NCI-H2081 treated with DMSO at 0.1 percent for 48 hours (cell line): ENCODE measurements at regions not wholly inside any gene's neighbourhood (a gene's known extent, or its start where the extent isn't known, plus 50 kb on each side); places are given as distances from the start of the nearest gene placed in this dataset.
"Not testable (repeated sequence)": the region's sequence is repeated elsewhere in the genome, so short reads cannot be mapped to it uniquely, and the experiment has no call there.

Source experiments
- DNase-seq: peaks from one replicate; lab custom pipeline; 2025; lab: John Stamatoyannopoulos, UW

DNA sequence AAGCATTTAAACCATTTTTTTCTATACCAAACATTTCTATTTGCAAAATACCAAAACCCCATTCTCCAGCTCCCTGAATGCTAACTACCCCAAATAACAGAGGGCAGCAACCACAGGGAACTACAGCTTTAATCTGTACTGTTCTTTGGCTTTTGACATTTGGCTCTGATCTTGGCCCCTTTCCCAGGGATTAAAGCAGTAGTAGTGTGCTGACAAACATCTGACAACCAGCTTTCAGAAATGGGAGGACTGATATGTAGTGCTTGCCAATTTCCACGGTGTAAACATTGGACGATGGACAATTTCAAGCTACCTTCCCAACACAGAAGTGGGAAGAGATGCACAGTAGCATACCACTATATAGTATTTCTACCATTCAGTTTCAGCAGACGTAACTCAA lies 88.4 kb upstream of the TEAD1 start:
- peak; percentile 37 for DNase-seq

DNA sequence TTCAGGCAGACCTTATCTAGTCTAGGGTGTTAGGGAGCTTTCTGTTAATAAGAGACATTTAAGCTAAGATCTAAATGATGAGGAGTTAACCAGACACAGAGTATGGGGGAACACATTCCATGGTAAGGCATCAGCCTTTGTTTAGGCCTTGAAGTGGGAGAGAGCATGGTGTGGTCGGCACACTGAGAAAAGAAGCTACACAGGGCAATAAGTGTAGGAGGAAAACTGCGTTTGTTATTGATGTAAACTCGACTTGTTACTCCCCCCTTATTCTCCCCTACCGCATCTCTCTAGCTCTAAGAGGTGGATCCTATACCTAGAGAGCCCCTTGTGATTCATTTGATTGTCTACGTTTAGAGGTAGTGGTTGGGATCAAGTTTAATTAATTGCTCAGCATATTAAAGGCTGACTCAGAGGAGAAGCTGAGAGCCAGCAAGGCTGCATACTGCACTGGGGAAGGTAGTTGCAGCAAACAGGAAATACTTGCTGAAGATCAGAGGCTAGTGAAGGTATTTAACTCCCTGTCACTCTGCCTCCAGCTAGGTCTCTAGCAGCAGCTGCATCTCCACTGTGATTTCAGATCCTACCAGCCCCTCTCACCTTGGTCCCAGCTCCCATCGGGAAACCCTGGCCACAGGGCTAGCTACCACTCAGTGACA lies 86.8 kb upstream of the TEAD1 start:
- no peak for DNase-seq

DNA sequence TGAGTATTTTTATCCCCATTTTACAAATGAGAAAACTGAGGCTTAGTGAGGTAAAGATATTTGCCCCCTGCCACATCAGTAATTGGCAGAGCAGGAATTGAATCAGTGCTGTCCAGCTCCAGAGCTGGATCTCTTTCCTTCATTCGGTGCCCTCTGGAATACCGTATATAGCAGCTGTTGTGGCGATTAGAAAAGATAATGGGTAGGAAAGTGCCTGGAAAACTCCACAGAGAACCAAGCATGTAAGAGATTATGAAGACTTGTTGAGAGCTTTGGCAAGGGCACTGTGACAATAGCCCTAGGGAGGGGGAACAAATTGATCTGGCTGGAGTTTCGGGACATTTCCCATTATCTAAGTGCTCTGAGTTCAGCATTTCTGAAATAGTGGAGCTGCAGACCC lies 82.5 kb upstream of the TEAD1 start:
- DNase-seq: no peak

DNA sequence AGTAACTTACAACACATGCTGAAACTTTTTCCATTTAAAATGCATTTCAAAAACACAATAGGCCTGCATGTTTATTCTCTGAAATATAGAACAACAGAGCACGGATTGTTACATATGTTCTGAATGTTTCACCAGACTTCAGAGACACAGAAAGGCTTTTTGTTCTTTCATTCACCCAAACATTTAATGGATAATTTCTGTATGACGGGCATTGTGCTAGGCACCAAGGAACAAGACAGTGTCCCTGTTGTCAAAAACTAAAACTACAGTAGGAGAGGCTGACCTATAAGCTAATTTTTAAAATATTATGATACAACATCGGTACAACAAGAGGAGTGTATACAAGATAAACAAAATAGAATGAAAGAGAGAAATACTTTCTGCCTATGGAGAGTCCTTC lies 81.9 kb upstream of the TEAD1 start:
- DNase-seq: no peak

DNA sequence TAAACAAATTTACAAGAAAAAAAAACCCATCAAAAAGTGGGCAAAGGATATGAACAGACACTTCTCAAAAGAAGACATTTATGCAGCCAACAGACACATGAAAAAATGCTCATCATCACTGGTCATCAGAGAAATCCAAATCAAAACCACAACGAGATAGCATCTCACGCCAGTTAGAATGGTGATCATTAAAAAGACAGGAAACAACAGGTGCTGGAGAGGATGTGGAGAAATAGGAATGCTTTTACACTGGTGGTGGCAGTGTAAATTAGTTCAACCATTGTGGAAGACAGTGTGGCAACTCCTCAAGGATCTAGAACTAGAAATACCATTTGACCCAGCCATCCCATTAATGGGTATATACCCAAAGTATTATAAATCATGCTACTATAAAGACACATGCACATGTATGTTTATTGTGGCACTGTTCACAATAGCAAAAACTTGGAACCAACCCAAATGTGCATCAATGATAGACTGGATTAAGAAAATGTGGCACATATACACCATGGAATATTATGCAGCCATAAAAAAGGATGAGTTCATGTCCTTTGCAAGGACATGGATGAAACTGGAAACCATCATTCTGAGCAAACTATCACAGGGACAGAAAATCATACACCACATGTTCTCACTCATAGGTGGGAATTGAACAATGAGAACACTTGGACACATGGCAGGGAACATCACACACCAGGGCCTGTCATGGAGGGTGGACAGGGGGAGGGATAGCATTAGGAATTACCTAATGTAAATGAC lies 79.0 kb upstream of the TEAD1 start:
- not testable (repeated sequence) for DNase-seq

DNA sequence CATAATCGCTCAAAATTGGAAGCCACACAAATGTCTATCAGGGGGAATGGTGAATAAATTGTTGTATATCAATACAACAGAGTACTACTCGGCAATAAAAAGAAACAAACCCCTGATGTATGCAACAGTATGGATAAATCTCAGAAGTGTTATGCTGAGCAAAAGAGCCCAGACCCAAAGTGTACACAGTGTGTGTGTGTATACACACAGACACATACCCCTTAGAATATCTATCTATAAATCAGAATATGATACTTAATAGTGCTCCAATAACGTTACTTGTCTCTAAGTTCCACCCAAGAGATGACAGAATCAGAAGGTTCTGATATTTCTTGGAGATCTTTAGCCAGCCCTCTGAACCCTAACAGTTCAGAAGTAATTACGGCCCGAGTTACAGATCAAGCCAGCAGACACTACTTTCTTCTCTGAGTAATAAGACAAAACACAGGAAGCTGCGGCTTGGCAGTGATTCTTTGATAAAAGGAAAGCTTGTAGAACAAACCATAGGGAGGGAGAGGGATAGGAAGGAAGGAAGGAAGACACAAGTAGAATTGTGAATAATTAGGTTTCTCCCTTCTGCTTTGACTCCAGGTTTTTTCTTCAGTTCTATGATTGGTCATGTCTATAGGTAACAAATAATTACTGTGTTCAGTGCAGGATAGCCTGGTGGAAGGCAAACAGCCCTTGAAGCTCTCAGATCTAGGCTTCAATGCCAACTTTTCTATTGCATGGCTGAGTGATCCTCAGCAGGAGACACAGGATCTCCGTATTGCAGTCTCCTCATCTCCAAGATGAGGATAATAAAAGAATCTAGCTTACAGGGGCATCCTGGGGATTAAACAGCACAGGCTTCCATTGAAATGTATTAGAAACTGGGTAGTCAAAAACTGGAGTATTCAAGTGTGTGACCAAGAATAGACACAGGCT lies 75.6 kb upstream of the TEAD1 start:
- no peak for DNase-seq

DNA sequence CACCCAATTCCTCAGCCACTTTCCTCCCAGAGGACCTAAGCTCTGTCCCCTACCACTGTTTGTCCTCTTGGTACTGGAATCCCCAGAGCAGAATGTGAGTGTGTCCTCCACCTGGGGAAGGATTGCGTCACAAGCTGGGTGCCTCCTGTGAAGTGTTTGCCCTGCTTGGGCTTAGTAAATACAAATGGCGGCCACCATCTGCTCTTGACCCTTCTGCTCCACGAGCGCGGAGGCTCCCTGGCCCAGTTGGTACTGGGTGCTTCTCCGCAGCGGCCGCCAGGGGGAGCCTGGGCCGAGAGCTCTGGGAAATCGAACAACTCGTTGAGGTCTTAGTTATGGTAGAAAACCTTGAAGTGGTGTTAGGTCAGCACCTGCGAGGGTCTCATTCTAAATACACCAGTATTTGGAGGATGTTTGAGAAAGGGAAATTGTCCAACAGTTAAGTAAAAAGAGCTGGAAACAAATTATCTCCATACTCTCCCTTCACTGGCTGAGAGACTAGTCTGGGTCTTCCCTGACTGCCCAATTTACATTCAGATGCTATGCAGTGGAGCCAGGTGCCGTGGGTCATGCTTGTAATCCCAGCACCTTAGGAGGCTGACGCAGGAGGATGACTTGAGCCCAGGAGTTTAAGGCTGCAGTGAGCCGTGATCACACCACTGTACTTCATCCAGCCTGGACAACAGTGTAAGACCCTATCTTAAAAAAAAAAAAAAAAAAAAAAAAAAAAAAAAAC lies 74.6 kb upstream of the TEAD1 start:
- DNase-seq: no peak

DNA sequence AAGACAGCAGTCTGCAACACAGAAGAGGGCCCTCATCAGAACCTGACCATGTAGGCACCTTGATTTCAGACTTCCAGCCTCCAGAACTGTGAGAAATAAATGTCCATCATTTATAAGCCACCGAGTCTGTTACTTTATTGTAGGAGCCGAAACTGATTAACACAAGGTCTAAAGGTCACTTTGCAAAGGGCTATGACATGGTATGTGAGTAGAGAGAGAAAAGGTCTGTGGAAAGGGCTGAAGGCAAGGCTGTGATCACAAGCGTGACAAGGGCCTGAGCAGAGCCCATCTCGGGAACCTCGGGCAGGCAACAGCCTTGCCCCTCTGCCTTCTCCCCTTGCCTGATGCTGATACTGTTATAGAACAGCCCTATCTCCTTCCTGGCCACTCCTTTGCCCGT lies 73.4 kb upstream of the TEAD1 start:
- DNase-seq: no peak

DNA sequence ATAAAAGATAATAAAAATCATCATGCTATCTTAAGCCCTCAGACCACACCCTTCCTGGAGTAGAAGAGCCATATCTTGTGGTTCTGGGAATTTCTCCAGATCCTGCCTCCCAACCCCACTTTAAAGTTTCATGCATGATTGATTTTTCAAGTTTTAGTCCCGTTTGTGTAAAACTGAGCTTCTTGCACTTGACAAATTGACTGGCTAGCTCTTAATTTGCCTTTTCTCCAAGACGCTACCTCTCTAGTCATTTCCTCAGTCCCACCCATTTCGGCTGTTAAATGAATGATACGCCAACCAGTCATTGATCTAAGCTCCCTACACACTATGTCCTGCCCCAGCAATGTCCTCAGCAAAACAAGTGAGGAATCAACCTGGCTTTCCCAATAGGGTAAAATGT lies 71.8 kb upstream of the TEAD1 start:
- no peak for DNase-seq

DNA sequence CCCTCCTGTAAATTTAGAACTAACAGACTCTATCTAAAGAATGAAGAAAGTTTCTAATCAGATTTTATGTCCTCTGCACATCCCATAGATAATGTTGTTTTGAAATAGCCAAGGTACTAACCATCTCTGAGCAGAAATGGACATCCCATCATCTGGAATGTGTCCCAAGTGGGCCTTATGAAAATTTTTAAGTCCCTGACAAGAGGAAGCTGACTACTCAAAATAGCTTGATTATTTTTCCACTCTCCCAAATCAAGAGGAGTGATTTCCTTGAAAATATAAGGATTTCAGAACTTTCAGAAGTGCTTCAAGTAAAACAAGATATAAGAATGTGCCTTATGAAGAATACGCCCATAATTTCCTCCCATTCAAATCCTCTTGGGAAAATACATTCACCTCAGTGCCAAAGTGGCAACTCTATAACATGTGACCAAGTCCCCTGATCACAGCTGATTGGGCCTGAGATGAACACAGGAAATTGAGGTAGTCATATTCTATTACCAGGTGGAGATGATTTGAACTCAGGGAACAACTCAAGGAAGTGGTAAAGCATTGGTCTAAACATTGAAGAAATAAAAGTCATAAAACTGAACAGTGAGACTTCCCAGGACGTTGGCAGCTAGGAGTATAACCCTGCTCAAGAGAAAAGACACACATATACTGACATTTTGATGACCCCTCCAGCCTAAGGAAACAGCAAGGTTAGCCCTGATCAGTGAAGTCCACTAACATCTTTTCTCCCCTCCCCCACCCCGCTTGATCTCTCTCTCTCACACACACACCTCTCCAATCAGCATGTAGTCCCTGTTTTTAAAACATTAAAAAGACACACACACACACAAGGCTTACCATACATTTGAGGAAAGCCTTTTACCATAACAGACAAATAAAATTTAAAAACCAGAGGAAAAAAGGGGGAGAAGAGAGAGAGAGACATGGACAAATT lies 70.8 kb upstream of the TEAD1 start:
- no peak for DNase-seq

DNA sequence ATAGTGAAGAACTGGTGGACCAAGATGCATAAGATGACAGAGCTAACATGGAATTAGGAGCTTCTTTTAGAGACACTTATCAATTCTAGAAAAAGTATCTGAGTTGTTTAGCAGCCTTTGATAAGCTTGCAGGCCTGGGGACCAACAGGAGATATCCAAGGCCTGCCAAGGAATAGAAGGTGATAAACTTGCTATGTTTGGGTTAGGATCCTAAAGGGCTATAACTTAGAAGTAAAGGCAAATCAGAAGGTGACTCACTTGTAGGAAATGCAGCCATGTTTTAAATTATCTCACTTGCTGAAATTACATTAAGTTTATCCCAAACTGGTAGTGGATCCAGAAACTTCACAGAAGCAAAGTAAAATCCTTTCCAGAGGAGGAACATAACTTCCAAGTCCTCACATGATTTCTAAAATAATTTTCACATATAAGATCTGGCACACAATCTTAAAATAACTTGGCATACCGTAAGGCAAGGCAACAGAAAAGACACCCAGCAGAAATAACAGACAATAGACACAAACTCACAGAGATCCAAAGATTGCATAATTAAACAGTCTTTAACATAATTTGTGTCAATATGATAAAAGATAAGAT lies 69.6 kb upstream of the TEAD1 start:
- DNase-seq: no peak

DNA sequence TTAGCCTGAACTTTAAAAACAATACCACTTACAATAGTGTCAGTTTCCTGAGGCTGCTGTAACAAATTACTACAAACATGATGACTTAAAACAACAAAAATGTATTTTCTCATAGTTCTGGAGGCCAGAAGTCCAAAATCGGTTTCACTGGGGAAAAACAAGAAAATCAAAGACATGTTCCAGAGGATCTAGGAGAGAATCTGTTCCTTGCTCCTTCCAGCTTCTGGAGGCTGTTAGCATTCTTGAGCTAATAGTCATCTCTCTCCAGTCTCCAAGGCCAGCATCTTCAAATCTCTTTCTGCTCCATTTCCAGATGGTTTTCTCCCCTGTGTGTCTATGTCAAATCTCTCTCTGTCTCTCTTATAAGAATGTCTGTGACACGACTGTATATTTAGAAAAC lies 67.6 kb upstream of the TEAD1 start:
- no peak for DNase-seq

DNA sequence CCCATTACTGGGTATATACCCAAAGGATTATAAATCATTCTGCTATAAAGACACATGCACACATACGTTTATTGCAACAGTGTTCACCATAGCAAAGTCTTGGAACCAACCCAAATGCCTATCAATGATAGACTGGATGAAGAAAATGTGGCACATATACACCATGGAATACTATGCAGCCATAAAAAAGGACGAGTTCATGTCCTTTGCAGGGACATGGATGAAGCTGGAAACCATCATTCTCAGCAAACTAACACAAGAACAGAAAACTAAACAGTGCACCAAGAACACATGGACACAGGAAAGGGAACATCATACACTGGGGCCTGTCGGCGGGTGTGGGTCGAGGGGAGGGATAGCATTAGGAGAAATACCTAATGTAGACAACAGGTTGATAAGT lies 65.5 kb upstream of the TEAD1 start:
- DNase-seq: not testable (repeated sequence)

DNA sequence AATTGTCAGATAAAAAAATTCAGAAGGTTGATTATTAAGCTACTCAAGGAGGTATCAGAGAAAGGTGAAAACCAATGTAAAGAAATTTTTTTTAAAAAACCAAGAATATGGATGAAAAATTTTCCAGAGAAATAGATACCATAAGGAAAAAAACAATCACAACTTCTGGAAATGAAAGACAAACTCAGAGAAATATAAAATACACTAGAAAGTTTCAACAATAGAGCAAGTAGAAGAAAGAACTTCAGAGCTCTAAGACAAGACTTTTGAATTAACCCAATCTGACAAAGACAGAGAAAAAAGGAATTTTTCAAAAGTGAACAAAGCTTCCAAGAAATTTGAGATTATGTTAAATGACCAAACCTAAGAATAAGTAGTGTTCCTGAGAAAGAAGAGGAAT lies 62.9 kb upstream of the TEAD1 start:
- DNase-seq: no peak

DNA sequence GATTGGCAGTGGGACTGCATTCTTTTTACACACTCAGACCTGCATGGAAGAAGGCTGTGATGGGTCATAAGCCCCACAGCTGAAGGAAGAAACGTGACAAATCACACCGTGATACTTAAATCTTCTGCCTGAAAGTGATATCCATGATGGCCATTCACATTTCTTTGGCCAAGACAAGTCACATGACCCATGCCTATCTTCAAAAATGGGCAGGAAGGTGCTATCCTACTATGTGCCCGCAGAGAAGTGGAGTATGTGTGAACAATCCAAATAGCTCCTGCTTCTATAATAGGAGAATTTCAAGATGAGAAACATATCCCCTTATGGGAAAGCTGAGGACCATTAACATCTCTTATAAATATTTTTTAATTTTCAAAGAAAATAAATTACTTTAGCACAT lies 56.6 kb upstream of the TEAD1 start:
- no peak for DNase-seq

DNA sequence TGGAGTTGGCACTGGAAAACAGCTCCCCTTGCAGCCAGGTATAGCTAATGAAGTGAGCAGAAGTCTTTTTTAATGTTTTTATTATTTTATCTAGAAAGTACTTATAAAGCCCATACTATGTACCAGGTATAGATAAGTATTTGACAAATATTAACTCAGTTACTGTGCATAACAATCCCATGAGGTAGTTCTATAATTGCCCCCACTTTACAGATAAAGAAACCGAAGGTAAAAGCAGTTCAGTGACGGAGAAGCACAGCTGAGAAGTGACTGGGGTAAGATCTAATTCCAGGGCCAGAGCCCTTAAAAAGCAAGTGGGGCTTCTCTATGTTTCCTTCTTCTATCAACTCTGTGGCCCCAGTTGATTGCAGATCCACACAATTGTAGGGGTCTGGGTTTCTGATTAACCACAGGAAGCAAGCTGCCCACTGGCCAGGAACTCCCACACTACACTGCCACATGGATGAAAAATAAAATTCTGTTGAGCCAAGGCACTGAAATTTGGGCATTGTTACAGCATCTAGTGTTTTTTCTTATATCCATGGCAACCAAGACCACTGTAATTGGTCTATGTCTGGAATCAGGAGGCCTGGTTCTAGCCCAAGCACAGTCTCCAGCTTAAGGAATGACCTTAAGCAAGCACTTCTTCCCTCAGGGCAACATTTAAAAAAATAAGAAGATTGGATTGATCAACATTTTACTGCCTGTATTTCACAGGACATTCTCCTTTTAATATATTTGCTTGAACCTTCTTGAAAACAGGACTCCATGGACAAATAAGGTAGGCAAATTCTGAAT lies 55.3 kb upstream of the TEAD1 start:
- DNase-seq: no peak

DNA sequence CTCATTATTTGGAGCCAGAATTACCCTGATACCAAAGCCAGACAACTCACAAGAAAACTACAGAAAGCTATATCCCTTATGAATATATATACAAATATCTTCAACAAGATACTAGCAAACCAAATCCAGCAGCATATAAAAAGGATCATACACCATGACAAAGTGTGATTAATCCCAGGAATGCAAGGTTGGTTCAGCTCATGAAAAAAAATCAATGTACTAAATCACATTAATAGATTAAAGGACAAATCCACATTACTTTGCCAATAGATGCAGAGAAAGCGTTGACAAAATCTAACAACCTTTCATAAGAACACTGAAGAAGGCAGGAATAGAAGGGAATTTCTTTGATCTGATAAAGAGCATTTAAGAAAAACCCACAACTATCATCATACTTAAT lies 50.4 kb upstream of the TEAD1 start:
- DNase-seq: no peak
